ENCODE measurements at regions not wholly inside any gene's neighbourhood (a gene's known extent, or its start where the extent isn't known, plus 50 kb on each side); places are given as distances from the start of the nearest gene placed in this dataset.

DNA sequence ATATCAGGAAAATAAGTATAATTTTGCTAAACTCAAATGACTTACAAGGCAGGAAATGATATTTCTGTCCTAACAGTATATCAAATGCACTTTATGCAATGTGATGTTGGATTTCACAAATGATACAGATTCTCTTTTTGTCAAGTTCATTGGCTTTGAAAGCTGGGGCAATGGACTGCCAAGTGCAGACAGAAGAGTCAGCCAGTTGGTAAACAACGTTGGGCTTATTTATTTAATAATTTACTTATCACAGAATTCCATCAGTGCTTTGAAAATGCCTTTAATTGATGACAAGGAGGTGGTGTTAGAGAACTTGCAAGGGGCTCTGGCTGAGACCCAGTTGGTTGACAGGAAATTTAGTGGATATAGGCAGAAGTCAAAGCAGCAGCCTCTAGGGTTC, 79.9 kb upstream of the ADGRG2 start:
- TF ChIP-seq POLR2AphosphoS5 (IDR thresholded peaks at IDR 0.05) (no peak), EP300 (IDR thresholded peaks at IDR 0.05) (no peak), CTCF (IDR thresholded peaks at IDR 0.05) (no peak), POLR2A (IDR thresholded peaks at IDR 0.05) (no peak)
